ENCODE measurements at regions not wholly inside any gene's neighbourhood (a gene's known extent, or its start where the extent isn't known, plus 50 kb on each side); places are given as distances from the start of the nearest gene placed in this dataset.

GRCh38 chr20:11332381-11332780 lies 585.3 kb upstream of the BTBD3 start:
- TF ChIP-seq, protein P1, sequence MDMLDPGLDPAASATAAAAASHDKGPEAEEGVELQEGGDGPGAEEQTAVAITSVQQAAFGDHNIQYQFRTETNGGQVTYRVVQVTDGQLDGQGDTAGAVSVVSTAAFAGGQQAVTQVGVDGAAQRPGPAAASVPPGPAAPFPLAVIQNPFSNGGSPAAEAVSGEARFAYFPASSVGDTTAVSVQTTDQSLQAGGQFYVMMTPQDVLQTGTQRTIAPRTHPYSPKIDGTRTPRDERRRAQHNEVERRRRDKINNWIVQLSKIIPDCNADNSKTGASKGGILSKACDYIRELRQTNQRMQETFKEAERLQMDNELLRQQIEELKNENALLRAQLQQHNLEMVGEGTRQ (IDR thresholded peaks at IDR 0.05; ENCODE audit: low read depth, low read length) = no peak
- TF ChIP-seq POLR2A (IDR thresholded peaks at IDR 0.05; ENCODE audit: low read depth, low read length) (no peak), CTCF (conservative IDR thresholded peaks at IDR 0.05; ENCODE audit: low read depth, low read length) (no peak), RFX5 (IDR thresholded peaks at IDR 0.05; ENCODE audit: low read depth, low read length) (no peak), MAFK (IDR thresholded peaks at IDR 0.05; ENCODE audit: low read depth, low read length) (no peak), ELK1 (IDR thresholded peaks at IDR 0.05; ENCODE audit: borderline replicate concordance, low read depth, low read length) (no peak), RAD21 (IDR thresholded peaks at IDR 0.05; ENCODE audit: low read length) (no peak), BHLHE40 (IDR thresholded peaks at IDR 0.05; ENCODE audit: low read depth, low read length) (no peak), FOS (IDR thresholded peaks at IDR 0.05; ENCODE audit: low read depth, low read length) (no peak)
